Tibial nerve (tissue), 4 donors: ENCODE measurements at regions not wholly inside any gene's neighbourhood (a gene's known extent, or its start where the extent isn't known, plus 50 kb on each side); places are given as distances from the start of the nearest gene placed in this dataset.

Source experiments
- DNase-seq, 2 donors: peaks; one replicate each; pipeline ENCODE4 v3.0.0-alpha.2; 2019; ENCODE audit warnings: low spot score in 2 of 2
- H3K27ac ChIP-seq, 4 donors: fragments of 200-600 bp; sonication (generic) in 3 of 4; one replicate each; pipeline ENCODE4 v1.5.1; 2017 to 2019; ENCODE audit warnings: mild to moderate bottlenecking in 1 of 4
- H3K27me3 ChIP-seq, 2 donors: fragments of 200-600 bp; sonication (generic) in 1 of 2; one replicate each; pipeline versions ENCODE4 v1.5.1 to v1.6.0; 2017 to 2019
- H3K36me3 ChIP-seq, 3 donors: fragments of 200-600 bp; sonication (generic); one replicate each; pipeline ENCODE4 v1.5.1; 2018 to 2019
- H3K4me1 ChIP-seq, 4 donors: fragments of 200-600 bp; sonication (generic) in 3 of 4; one replicate each; pipeline ENCODE4 v1.5.1; 2017 to 2019
- H3K4me3 ChIP-seq, 4 donors: fragments of 200-600 bp; sonication (generic) in 3 of 4; one replicate each; pipeline ENCODE4 v1.5.1; 2017 to 2019; ENCODE audit warnings: mild to moderate bottlenecking in 1 of 4, moderate library complexity in 1 of 4
- H3K9me3 ChIP-seq, 4 donors: fragments of 200-600 bp; sonication (generic) in 3 of 4; one replicate each; pipeline ENCODE4 v1.5.1; 2017 to 2019
- CTCF ChIP-seq, 5 experiments: fragments of 200-600 bp in 3 of 5; fragments of 450-650 bp in 2 of 5; sonication (generic) in 3 of 5; IDR thresholded peaks; one replicate each; pipeline ENCODE4 v1.5.1; 2016 to 2019; ENCODE audit warnings: antibody characterized with exemption in 5 of 5, mild to moderate bottlenecking in 3 of 5, moderate library complexity in 2 of 5
- EP300 ChIP-seq, 2 donors: sonication (generic); formaldehyde crosslinking; IDR thresholded peaks; one replicate each; pipeline ENCODE4 v1.6.1; 2017; ENCODE audit warnings: antibody characterized with exemption in 2 of 2, mild to moderate bottlenecking in 1 of 2
- POLR2A ChIP-seq, 2 donors: fragments of 450-650 bp; IDR thresholded peaks; one replicate each; pipeline ENCODE4 v1.6.1; 2017; ENCODE audit warnings: antibody characterized with exemption in 2 of 2, mild to moderate bottlenecking in 2 of 2, moderate library complexity in 2 of 2
- WGBS, 2 donors: methylation state at CpG; one replicate each; pipeline ENCODE4 v1.1.5; 2018; 5-methylcytosine and 5-hydroxymethylcytosine counted together

GRCh38 chr7:9498303-9498702, 1064.9 kb downstream of the NXPH1 start:
- H3K4me3 ChIP-seq: no peak overlapping the region

GRCh38 chr7:9502269-9502668, 1068.9 kb downstream of the NXPH1 start:
- 89 to 90% methylated on average over 1 of the region's 1 CpG for WGBS, 2 donors
- DNase-seq: no peak
- no peak for TF ChIP-seq POLR2A (IDR thresholded peaks at IDR 0.05)
- Histone ChIP-seq H3K4me1 (no peaks in the 10 kb centered on the region), H3K27me3 (no peaks in the 10 kb centered on the region), H3K9me3 (no peaks in the 10 kb centered on the region), H3K4me3 (no peak overlapping the region), H3K36me3 (no peaks in the 10 kb centered on the region), H3K27ac (no peak overlapping the region)

More at GRCh38 chr7:9498303-9498702, 1064.9 kb downstream of the NXPH1 start:
- H3K4me1 ChIP-seq: no peaks in the 10 kb centered on the region
- H3K27ac ChIP-seq: no peak overlapping the region
- DNase-seq: no peak
- H3K9me3 ChIP-seq: no peaks in the 10 kb centered on the region
- WGBS, 2 donors: 47 to 50% methylated on average over 3 of the region's 3 CpGs
- TF ChIP-seq EP300 (IDR thresholded peaks at IDR 0.05) (no peak), CTCF (IDR thresholded peaks at IDR 0.05) (no peak), POLR2A (IDR thresholded peaks at IDR 0.05) (no peak)
- no peaks in the 10 kb centered on the region for H3K27me3 ChIP-seq
- H3K36me3 ChIP-seq: no peaks in the 10 kb centered on the region

GRCh38 chr7:9504678-9505077, 1071.3 kb downstream of the NXPH1 start:
- H3K36me3 ChIP-seq: no peaks in the 10 kb centered on the region
- 44 to 81% methylated on average over 2 of the region's 2 CpGs for WGBS, 2 donors

GRCh38 chr7:9505516-9505915, 1072.1 kb downstream of the NXPH1 start:
- Histone ChIP-seq H3K36me3 (no peaks in the 10 kb centered on the region), H3K27ac (no peak overlapping the region), H3K4me1 (no peaks in the 10 kb centered on the region), H3K27me3 (no peaks in the 10 kb centered on the region), H3K4me3 (no peak overlapping the region), H3K9me3 (no peaks in the 10 kb centered on the region)
- TF ChIP-seq POLR2A (IDR thresholded peaks at IDR 0.05) (no peak), CTCF (IDR thresholded peaks at IDR 0.05) (no peak), EP300 (IDR thresholded peaks at IDR 0.05) (no peak)
- DNase-seq: no peak
- 71 to 72% methylated on average over 2 of the region's 2 CpGs for WGBS, 2 donors

More at GRCh38 chr7:9504678-9505077, 1071.3 kb downstream of the NXPH1 start:
- Histone ChIP-seq H3K4me1 (no peaks in the 10 kb centered on the region), H3K27ac (no peak overlapping the region), H3K4me3 (no peak overlapping the region), H3K27me3 (no peaks in the 10 kb centered on the region), H3K9me3 (no peaks in the 10 kb centered on the region)
- TF ChIP-seq CTCF (IDR thresholded peaks at IDR 0.05) (no peak), POLR2A (IDR thresholded peaks at IDR 0.05) (no peak), EP300 (IDR thresholded peaks at IDR 0.05) (no peak)
- no peak for DNase-seq

GRCh38 chr7:9507290-9507689, 1073.9 kb downstream of the NXPH1 start:
- TF ChIP-seq EP300 (IDR thresholded peaks at IDR 0.05) (no peak), CTCF (IDR thresholded peaks at IDR 0.05) (no peak), POLR2A (IDR thresholded peaks at IDR 0.05) (no peak)
- WGBS, 2 donors: 22 to 25% methylated on average over 3 of the region's 3 CpGs

GRCh38 chr7:9516662-9517061, 1083.3 kb downstream of the NXPH1 start:
- H3K4me1 ChIP-seq: no peaks in the 10 kb centered on the region
- TF ChIP-seq CTCF (IDR thresholded peaks at IDR 0.05) (no peak), POLR2A (IDR thresholded peaks at IDR 0.05) (no peak), EP300 (IDR thresholded peaks at IDR 0.05) (no peak)
- H3K4me3 ChIP-seq: no peak overlapping the region
- H3K9me3 ChIP-seq: no peaks in the 10 kb centered on the region
- no peak overlapping the region for H3K27ac ChIP-seq
- H3K27me3 ChIP-seq: no peaks in the 10 kb centered on the region
- no peak for DNase-seq
- no peaks in the 10 kb centered on the region for H3K36me3 ChIP-seq
- 71 to 77% methylated on average over 4 of the region's 4 CpGs for WGBS, 2 donors

More at GRCh38 chr7:9507290-9507689, 1073.9 kb downstream of the NXPH1 start:
- Histone ChIP-seq H3K27ac (no peak overlapping the region), H3K27me3 (no peaks in the 10 kb centered on the region), H3K36me3 (no peaks in the 10 kb centered on the region), H3K4me1 (no peaks in the 10 kb centered on the region), H3K9me3 (no peaks in the 10 kb centered on the region), H3K4me3 (no peak overlapping the region)
- no peak for DNase-seq
